Activated T-cell treated with anti-CD3 and anti-CD28 coated beads, Interleukin-2, amount 50 U/mL, for 24 hours (primary cell): ENCODE measurements at regions not wholly inside any gene's neighbourhood (a gene's known extent, or its start where the extent isn't known, plus 50 kb on each side); places are given as distances from the start of the nearest gene placed in this dataset.

Experiments
- DNase-seq: peaks from one replicate; pipeline ENCODE4 v3.0.0-alpha.2; 2020
- H3K27ac Mint-ChIP-seq: 2 replicates; pipeline ENCODE4 v1.8.0; 2020; ENCODE audit warnings: mild to moderate bottlenecking, mixed read lengths
- H3K27me3 Mint-ChIP-seq: 2 replicates; pipeline ENCODE4 v1.8.0; 2020; ENCODE audit warnings: mixed read lengths
- H3K36me3 Mint-ChIP-seq: 2 replicates; pipeline ENCODE4 v1.8.0; 2020; ENCODE audit warnings: low read depth, mixed read lengths
- H3K4me1 Mint-ChIP-seq: 2 replicates; pipeline ENCODE4 v1.8.0; 2020; ENCODE audit warnings: low read depth, mixed read lengths
- H3K4me3 Mint-ChIP-seq: 2 replicates; pipeline ENCODE4 v1.8.0; 2020; ENCODE audit warnings: mild to moderate bottlenecking, moderate library complexity, mixed read lengths
- H3K9me3 Mint-ChIP-seq: 2 replicates; pipeline ENCODE4 v1.8.0; 2020; ENCODE audit warnings: mixed read lengths

DNA sequence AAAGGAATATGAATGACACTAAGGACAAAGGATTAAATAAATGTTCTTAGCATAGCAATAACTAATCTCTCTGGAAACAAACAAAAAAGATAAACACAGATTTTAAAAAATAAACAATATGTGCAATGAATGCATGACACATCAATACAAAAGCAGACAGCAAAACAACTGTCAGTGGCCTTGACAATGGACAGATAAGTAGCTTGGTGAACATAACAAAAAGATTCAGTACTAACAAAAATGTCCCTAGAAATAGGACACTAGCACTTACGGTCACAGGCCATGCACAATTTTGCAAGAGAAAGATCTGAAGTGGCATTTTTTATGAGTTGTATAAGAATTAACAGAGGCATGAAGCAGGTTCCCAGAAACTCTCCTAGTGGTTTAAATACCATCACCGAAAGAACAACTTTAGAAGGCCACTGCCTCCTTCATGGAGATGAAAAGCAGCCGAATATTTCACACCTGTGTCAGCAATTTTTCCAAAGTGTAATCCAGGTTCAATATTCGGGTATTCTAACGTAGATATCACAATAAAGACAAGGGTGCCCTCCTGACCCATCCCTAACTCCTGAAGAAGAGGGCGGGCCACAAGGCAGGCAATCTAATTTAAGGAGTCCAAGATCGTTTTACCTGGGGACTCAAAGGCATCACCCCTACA is 231.3 kb upstream of the MKLN1 start:
- H3K4me3 Mint-ChIP-seq, result no peak overlapping the region
- peaks cover 84% of the 10 kb centered on the region for H3K4me1 Mint-ChIP-seq
- no peak for DNase-seq
- no peaks in the 10 kb centered on the region for H3K9me3 Mint-ChIP-seq
- peak overlapping the region; percentile 8 for H3K27ac Mint-ChIP-seq
- H3K36me3 Mint-ChIP-seq, result peaks cover 66% of the 10 kb centered on the region
- H3K27me3 Mint-ChIP-seq, result no peaks in the 10 kb centered on the region

DNA sequence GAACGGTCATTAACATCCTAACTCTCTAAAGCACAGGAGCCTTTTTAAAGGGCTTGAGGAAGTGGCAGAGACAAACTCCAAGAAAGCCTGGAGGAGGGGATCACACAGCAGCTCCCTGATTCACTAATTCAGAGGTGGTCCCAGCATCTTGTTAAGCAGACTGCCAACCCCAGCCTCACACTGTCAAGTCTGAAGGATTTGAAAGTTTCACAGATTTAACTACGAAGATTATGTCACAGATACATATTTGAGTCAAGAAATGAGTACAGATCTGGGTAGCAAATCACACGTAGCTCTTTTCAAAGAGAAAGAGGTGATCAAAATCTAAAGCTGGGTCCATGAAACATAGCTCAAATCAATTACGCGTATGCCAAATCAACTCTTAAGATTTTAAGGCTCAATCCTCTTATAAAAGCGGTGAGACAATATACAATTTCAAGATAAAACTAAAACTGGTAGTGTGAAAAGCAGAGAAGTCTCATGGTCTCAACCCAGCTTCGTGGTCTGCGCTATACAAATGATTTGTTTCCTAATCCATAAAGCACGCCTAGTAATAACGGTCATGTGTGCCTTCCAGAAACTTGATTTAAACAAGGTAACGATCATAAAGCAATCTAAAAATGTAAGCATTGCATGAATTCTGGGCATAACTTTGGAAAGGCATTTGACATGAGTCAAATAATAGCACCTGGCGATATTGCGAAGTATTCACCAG is 229.9 kb upstream of the MKLN1 start:
- H3K27me3 Mint-ChIP-seq, result no peaks in the 10 kb centered on the region
- H3K36me3 Mint-ChIP-seq, result peaks cover 74% of the 10 kb centered on the region
- no peaks in the 10 kb centered on the region for H3K9me3 Mint-ChIP-seq
- peak overlapping the region; percentile 72 for H3K27ac Mint-ChIP-seq
- H3K4me3 Mint-ChIP-seq, result peak overlapping the region; percentile 3
- DNase-seq, result no peak
- peaks cover 84% of the 10 kb centered on the region for H3K4me1 Mint-ChIP-seq

DNA sequence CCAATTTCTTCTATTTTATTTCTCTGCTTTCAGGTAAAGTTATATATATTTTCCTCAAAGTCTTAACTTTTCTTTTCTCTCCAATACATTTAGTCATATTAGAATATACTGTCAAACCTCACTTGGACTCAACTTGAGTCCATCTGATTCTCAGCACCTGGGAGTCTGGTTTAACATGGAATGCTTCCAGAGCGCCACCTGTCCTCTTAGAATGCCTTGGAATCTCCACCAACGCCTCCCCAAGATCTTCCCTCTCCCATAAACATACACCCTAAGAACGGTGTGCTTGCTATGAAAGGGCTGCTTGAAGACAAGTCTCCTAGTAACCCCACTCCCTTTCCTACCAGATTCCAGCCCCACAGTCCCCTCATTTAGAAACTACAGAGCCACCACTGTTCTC is 229.1 kb upstream of the MKLN1 start:
- H3K9me3 Mint-ChIP-seq, result no peaks in the 10 kb centered on the region
- H3K27ac Mint-ChIP-seq, result peak overlapping the region; percentile 71
- no peak for DNase-seq
- H3K4me1 Mint-ChIP-seq, result peaks cover 87% of the 10 kb centered on the region
- peaks cover 75% of the 10 kb centered on the region for H3K36me3 Mint-ChIP-seq
- no peaks in the 10 kb centered on the region for H3K27me3 Mint-ChIP-seq
- peak overlapping the region; percentile 6 for H3K4me3 Mint-ChIP-seq

DNA sequence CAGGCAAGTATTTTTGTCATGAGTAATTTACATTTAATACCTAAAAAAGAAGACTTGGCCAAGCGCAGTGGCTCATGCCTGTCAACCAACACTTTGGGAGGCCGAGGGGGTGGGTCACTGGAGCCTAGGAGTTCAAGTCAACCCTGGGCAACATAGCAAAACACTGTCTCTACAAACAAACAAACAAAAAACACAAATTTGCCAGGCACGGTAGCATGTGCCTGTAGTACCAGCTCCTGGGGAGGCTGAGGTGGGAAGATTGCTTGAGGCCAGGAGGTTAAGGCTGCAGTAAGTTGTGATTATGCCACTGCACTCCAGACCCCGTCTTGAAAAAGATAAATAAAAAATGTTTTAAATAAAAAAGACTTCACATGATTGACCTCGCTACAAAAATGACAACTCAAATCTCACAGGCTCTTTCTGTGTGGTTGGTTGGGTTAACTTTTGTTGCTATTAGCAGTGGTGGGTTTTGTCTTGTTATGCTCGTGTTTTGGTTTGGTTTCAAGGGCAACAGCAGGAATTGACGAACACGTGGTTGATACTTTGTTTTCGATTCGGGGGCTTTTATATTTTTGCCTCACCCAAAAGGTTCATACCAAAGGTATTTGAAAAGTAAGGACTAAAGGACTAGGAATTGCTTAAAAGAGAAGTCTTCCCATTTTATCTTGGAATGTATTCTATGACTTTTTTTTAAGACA is 227.2 kb upstream of the MKLN1 start:
- DNase-seq, result no peak
- H3K4me1 Mint-ChIP-seq, result peaks cover 91% of the 10 kb centered on the region
- H3K9me3 Mint-ChIP-seq, result no peaks in the 10 kb centered on the region
- no peaks in the 10 kb centered on the region for H3K27me3 Mint-ChIP-seq
- H3K36me3 Mint-ChIP-seq, result peaks cover 74% of the 10 kb centered on the region
- H3K4me3 Mint-ChIP-seq, result peak overlapping the region; percentile 57
- peak overlapping the region; percentile 88 for H3K27ac Mint-ChIP-seq

DNA sequence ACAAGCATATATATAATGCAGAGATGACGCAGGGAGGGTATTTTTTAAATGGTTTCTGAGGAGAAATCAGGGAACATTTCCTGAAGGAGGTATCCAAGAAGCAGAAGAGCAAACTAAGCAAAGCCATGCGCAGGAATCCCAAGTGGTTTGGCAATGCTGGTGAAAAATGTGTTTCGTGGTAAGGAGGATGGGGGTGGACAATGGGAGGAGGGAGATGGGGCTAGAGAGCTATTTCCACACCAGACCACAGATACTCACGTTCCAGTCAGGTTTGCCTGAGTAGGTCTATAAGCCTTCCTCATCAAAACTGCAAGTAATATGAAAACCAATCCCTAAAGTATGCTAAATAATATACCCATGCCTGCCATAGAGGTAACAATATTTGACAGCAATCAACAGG is 223.7 kb upstream of the MKLN1 start:
- H3K9me3 Mint-ChIP-seq, result no peaks in the 10 kb centered on the region
- no peak for DNase-seq
- H3K27ac Mint-ChIP-seq, result peak overlapping the region; percentile 30
- H3K36me3 Mint-ChIP-seq, result peaks cover 71% of the 10 kb centered on the region
- H3K27me3 Mint-ChIP-seq, result no peaks in the 10 kb centered on the region
- H3K4me3 Mint-ChIP-seq, result peak overlapping the region; percentile 84
- peaks cover 68% of the 10 kb centered on the region for H3K4me1 Mint-ChIP-seq

DNA sequence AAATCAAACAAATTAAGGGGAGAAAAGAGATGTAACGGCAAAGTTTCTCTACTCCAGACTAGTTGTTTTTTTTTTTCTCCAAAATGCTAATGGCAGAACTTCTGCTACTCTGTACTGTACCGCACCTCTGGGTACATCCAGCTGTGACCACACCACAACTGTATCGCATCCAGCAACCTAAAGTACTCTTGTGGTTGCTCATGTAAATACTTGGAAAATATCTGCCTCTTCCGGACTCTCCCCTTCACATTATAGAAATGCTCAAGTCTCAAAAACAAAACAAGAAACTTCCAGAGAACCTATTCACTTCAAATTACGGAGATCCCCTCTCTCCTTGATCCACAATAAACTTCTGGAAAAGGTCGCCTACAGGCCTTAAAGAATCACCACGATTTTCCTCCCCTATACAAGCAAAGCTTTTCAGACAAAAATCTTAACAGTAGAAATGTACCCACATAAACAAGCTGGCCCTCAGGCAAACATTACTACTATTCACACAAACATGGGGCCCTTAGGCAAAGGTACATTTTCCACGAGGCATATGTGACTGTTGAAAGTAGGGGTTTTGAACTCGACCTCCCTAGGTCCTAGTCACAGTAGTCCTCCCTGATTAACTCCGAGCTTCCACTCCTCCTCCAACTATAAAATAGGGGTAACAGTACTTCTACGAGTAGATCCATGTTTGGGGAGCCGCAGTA is 222.9 kb upstream of the MKLN1 start:
- Mint-ChIP-seq H3K9me3 (no peaks in the 10 kb centered on the region), H3K36me3 (peaks cover 65% of the 10 kb centered on the region), H3K4me3 (peak overlapping the region; percentile 84), H3K27me3 (no peaks in the 10 kb centered on the region), H3K4me1 (peaks cover 70% of the 10 kb centered on the region), H3K27ac (peak overlapping the region; percentile 93)
- no peak for DNase-seq

DNA sequence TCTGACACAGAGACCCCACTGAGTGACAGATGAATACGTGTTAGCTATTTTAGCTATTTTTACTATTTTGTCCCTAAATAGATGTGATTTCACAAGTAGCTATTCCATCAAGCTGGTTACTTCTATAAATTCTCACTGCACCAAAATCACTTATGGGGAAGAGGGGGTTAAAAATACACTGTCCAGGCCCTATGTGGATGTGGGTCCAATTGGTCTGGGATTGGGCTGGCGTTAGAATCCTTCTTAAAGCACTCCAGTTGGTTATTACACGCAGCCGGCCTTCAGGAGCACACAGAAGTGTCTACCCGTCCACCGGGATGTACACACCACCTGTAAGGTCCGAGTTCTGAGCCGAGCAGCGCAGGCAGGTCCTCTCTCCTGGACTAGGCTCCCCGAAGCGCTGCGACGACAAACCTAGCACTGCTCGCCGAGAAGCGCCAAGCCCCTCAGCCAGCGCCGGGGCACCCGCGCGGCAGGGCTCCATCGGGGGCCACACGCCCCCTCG is 222.3 kb upstream of the MKLN1 start:
- Mint-ChIP-seq H3K27me3 (no peaks in the 10 kb centered on the region), H3K4me1 (peaks cover 66% of the 10 kb centered on the region), H3K9me3 (no peaks in the 10 kb centered on the region), H3K27ac (peak overlapping the region; percentile 93), H3K36me3 (peaks cover 61% of the 10 kb centered on the region), H3K4me3 (peak overlapping the region; percentile 84)
- DNase-seq, result no peak

DNA sequence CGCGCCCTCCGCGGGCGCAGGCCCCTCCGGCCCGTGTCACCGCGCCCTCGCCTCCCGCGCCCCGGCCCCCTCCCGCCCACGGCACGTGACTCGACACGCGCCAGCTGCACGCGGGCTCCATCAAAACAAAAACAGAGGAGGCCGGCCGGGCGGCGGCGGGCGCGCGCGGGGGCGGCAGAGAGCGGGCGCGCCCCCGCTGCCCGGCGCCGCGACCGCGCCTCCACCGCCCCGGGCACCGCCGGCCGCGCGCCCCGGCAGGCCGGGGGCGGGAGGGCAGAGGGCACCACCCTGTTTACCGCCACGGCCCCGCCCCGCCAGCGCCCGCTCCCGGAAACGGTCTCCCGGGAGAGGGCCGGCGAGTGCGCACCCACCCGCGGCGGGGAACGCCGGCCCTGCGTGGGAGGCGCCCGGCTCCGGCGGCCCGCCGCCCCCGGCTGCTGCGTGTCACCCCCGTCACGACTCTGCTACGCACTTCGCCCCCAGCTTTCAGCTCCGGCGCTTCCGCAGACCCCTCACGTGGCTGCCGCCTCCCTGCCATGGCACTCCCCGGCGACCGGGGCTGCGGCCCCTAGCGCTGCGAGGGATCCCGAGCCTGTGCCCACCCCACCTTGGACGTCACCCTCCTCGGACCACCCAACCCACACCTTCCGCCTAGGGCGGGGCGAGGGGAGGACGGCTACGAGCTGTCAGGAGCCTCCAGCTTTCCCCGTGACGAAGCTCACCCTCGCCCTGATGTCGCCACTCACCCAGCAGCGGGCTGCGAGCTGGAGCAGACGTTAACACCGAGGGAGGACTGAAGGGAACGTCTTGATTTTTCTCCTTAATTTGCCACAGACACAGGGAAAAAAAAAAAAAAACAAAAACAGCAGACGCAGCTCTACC is 221.6 kb upstream of the MKLN1 start:
- Mint-ChIP-seq H3K9me3 (no peaks in the 10 kb centered on the region), H3K4me3 (peak overlapping the region; percentile 98), H3K36me3 (peaks cover 55% of the 10 kb centered on the region), H3K27me3 (no peaks in the 10 kb centered on the region), H3K4me1 (peaks cover 66% of the 10 kb centered on the region), H3K27ac (peak overlapping the region; percentile 99)
- peak; percentile 89 for DNase-seq

DNA sequence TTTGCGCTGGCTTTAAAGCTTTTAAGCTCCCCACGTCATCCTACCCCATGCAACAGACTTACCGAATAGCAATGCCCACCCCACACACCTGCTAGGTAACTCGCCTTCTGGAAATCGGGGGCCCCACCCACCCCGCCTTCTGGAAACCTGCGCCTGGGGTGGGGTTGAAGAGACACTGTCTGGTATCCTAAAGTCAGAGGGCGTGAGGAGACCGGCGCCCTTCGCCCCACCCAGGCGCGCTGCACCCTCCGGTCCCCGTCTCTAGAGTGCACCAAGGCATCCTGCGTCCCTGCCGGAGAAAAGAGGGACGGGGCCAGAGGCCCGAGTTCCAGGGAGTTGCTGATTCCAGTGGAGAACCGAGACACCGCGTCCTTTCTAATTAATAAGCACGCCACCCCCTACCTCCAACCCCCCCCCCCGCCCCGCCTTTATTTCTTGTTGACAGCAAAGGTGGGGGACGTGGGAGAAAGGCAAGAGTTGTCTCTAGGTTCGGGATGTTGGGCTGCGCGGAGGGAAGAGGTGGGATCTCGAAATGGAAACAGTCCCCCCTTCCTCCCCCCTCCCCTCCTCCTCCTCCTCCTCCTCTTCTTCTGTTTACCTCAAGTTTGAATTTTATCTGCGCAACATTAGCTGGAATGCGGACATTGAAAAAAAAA is 220.9 kb upstream of the MKLN1 start:
- peak overlapping the region; percentile 99 for H3K27ac Mint-ChIP-seq
- peaks cover 49% of the 10 kb centered on the region for H3K36me3 Mint-ChIP-seq
- DNase-seq, result peak; percentile 73
- no peaks in the 10 kb centered on the region for H3K27me3 Mint-ChIP-seq
- H3K9me3 Mint-ChIP-seq, result no peaks in the 10 kb centered on the region
- H3K4me3 Mint-ChIP-seq, result peak overlapping the region; percentile 98
- H3K4me1 Mint-ChIP-seq, result peaks cover 69% of the 10 kb centered on the region

DNA sequence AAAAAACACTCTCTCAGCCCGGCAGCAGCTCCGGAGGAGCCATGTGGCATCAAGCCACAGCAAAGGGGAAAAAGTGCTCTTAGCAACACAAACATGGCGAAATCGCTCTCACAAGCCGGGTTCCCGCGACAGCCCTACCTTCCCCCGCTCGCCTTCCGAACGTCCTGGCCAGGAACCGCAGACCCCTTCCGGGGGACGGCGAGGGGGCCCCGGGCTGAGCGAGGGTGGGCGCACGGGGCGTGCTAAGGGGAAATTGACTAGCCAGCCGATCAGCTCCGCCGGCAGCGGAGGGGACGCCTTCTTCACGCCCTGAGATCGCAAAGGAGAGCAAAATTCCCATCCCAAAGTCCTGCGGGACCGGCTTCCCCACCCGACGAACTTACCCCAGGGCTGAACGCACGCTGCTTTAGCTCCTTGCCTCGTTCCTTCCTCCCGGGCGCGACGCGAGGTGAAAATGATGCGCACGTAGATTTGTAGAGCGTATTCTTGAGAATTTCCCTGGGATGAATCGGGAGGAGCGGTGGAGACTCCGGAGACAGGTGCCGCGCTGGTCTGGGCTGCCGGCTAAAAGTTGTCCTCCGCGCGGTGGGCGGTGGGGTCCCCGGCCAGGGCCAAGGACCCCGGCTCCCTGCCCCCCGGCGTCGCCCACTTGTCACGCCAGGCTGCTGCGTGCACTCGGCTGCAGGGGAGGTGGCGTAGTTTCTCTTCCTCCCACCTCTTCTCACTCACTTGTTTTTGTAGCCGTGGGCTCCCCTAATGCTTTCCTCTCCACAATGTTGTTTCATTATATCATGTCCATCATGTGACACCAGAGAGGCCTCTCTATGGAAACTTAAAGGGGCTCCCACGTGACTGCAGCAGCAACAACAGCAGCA is 220.1 kb upstream of the MKLN1 start:
- H3K4me1 Mint-ChIP-seq, result peaks cover 67% of the 10 kb centered on the region
- H3K9me3 Mint-ChIP-seq, result no peaks in the 10 kb centered on the region
- peak; percentile 84 for DNase-seq
- H3K27ac Mint-ChIP-seq, result peak overlapping the region; percentile 99
- peaks cover 42% of the 10 kb centered on the region for H3K36me3 Mint-ChIP-seq
- H3K4me3 Mint-ChIP-seq, result peak overlapping the region; percentile 98
- H3K27me3 Mint-ChIP-seq, result no peaks in the 10 kb centered on the region

DNA sequence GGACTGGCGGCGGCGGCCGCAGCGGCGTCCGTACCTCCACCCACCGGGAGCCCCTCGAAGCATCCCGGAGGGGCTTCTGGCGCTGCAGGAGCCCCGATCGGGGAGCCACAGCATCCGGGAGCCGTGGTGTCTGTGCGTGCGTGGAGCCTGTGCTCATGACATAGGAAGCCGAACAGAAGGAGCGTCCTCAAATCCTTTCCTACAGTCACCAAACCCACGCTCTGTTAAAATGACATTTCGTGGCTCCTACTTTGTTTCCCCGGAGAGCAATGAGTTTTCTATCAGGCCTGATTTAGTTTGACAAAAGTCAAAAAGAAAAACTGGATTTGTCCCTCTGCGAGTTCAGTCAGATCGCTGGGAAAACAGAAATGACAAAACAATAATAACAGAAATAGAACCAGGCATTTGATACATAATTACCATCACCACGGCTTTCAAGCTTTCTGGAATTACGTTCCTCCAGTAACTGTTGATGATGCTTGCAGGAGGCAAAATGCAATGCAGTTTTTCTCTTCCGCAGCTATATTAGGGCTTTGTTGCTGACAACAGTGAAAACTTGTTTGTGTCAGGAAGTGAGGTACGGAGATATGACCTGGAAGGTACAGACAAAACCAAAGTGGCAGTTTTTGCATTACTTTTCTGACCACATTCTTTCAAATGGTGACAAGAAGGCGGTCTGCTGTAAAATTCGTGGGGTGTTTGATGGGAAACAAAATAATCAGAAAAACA is 219.3 kb upstream of the MKLN1 start:
- peak overlapping the region; percentile 98 for H3K4me3 Mint-ChIP-seq
- H3K36me3 Mint-ChIP-seq, result peaks cover 36% of the 10 kb centered on the region
- peaks cover 59% of the 10 kb centered on the region for H3K4me1 Mint-ChIP-seq
- DNase-seq, result no peak
- no peaks in the 10 kb centered on the region for H3K27me3 Mint-ChIP-seq
- H3K9me3 Mint-ChIP-seq, result no peaks in the 10 kb centered on the region
- peak overlapping the region; percentile 99 for H3K27ac Mint-ChIP-seq
